ENCODE measurements at regions not wholly inside any gene's neighbourhood (a gene's known extent, or its start where the extent isn't known, plus 50 kb on each side); places are given as distances from the start of the nearest gene placed in this dataset.

- DNase-seq (no peak), ATAC-seq (ENCODE audit: low read depth) (no peak)
- ChIA-PET POLR2A (interaction anchor here (0.5 kb wide), 1 partner anchor 298 kb away, joined by 4 read pairs; no protein-coding TSS in a partner anchor), CTCF (no interaction called here)
- no peaks in the 10 kb centered on the region for H4K20me1 ChIP-seq (ENCODE audit: control insufficient read depth, insufficient read depth, low read length, poor library complexity, severe bottlenecking)
- H3K4me3 ChIP-seq (ENCODE audit: control extremely low read depth in 1 of 5, extremely low read depth in 1 of 5, insufficient read depth in 1 of 5, low read depth in 2 of 5, low read length in 4 of 5) = no peak overlapping the region
- H3K9me3 ChIP-seq (ENCODE audit: control extremely low read depth in 1 of 3, control insufficient read depth in 2 of 3, insufficient read depth in 1 of 3, low read length in 2 of 3) = no peaks in the 10 kb centered on the region
- Mint-ChIP-seq H3K27me3 (no peaks in the 10 kb centered on the region), H3K4me3 (no peak overlapping the region), H3K27ac (no peak overlapping the region), H3K4me1 (peaks cover 26% of the 10 kb centered on the region), H3K9me3 (ENCODE audit: insufficient read depth) (no peaks in the 10 kb centered on the region)
- H3K4me2 ChIP-seq (replicated peaks; ENCODE audit: low read depth, low read length, poor library complexity, severe bottlenecking) = no peak overlapping the region
- no peaks in the 10 kb centered on the region for H3K36me3 ChIP-seq (replicated peaks in 1 of 2; ENCODE audit: control extremely low read depth in 1 of 2, control insufficient read depth in 1 of 2, extremely low read depth in 1 of 2, insufficient read depth in 2 of 2, low read length in 1 of 2)
- no peaks in the 10 kb centered on the region for H3K27me3 ChIP-seq (replicated peaks in 1 of 4; ENCODE audit: control extremely low read depth in 1 of 4, control insufficient read depth in 3 of 4, insufficient read depth in 4 of 4, low read length in 3 of 4)
- TF ChIP-seq CTCF (IDR thresholded peaks at IDR 0.05) (no peak), EZH2 (IDR thresholded peaks at IDR 0.05; ENCODE audit: borderline replicate concordance, insufficient read depth, low read depth, low read length, poor library complexity, severe bottlenecking) (no peak)
- H3K4me1 ChIP-seq (ENCODE audit: control insufficient read depth in 2 of 2, insufficient read depth in 2 of 2, low read length in 2 of 2) = peaks cover 19 to 26% of the 10 kb centered on the region in 2 donors
- no peak overlapping the region for H3K9ac ChIP-seq (ENCODE audit: low read length)
- no peaks in the 10 kb centered on the region for H3K79me2 ChIP-seq (ENCODE audit: control insufficient read depth, insufficient read depth, low read length)
- no peak overlapping the region for H3K27ac ChIP-seq (ENCODE audit: low read length in 2 of 2)
- no CpG with 5 or more reads among the region's 1 CpG for WGBS (ENCODE audit: insufficient coverage)
- intact Hi-C loops (cut with micrococcal nuclease) = no loop called here
- no peak overlapping the region for H2AFZ ChIP-seq (ENCODE audit: insufficient read depth, low read depth, low read length, poor library complexity, severe bottlenecking)
These were observed 50.4 kb upstream of the ZSWIM6 start for GRCh38 chr5:61281686-61282085.
